ENCODE measurements at regions not wholly inside any gene's neighbourhood (a gene's known extent, or its start where the extent isn't known, plus 50 kb on each side); places are given as distances from the start of the nearest gene placed in this dataset.

- TF ChIP-seq CTCF (IDR thresholded peaks at IDR 0.05) (no peak), POLR2A (IDR thresholded peaks at IDR 0.05) (no peak), POLR2AphosphoS5 (IDR thresholded peaks at IDR 0.05) (no peak)
Measured at GRCh38 chr18:27250471-27250870, 65.4 kb upstream of the CHST9 start.
